ENCODE measurements at regions not wholly inside any gene's neighbourhood (a gene's known extent, or its start where the extent isn't known, plus 50 kb on each side); places are given as distances from the start of the nearest gene placed in this dataset.

DNA sequence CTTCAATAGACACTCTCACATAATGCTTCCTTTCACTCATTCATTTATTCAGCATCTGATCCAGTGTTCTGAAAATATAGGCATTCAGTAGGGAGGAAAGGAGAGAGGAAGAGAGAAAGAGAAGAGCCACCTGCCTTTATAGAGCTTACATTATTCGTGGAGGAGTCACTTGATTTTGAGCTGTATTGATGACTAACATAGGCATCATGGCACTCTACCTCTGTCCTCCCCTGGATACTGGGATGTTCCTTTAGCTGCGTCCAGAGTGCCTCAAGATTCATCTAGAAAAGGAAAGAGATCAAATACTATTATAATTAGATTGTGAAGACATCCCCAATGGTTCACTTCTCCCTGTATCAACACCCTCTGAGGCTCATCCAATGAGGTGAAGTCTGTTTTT is 345.1 kb downstream of the SPATA31D1 start:
- TF ChIP-seq FOXM1 (IDR thresholded peaks at IDR 0.05; ENCODE audit: borderline replicate concordance, low read depth) (no peak), TEAD4 (IDR thresholded peaks at IDR 0.05) (no peak), CREB1 (IDR thresholded peaks at IDR 0.05; ENCODE audit: low read depth) (no peak), YY1 (IDR thresholded peaks at IDR 0.05; ENCODE audit: low read depth) (no peak), ZBTB7A (IDR thresholded peaks at IDR 0.05; ENCODE audit: low read depth) (no peak)
- TF ChIP-seq, protein P1, sequence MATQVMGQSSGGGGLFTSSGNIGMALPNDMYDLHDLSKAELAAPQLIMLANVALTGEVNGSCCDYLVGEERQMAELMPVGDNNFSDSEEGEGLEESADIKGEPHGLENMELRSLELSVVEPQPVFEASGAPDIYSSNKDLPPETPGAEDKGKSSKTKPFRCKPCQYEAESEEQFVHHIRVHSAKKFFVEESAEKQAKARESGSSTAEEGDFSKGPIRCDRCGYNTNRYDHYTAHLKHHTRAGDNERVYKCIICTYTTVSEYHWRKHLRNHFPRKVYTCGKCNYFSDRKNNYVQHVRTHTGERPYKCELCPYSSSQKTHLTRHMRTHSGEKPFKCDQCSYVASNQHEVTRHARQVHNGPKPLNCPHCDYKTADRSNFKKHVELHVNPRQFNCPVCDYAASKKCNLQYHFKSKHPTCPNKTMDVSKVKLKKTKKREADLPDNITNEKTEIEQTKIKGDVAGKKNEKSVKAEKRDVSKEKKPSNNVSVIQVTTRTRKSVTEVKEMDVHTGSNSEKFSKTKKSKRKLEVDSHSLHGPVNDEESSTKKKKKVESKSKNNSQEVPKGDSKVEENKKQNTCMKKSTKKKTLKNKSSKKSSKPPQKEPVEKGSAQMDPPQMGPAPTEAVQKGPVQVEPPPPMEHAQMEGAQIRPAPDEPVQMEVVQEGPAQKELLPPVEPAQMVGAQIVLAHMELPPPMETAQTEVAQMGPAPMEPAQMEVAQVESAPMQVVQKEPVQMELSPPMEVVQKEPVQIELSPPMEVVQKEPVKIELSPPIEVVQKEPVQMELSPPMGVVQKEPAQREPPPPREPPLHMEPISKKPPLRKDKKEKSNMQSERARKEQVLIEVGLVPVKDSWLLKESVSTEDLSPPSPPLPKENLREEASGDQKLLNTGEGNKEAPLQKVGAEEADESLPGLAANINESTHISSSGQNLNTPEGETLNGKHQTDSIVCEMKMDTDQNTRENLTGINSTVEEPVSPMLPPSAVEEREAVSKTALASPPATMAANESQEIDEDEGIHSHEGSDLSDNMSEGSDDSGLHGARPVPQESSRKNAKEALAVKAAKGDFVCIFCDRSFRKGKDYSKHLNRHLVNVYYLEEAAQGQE (IDR thresholded peaks at IDR 0.05; ENCODE audit: low read depth): no peak

DNA sequence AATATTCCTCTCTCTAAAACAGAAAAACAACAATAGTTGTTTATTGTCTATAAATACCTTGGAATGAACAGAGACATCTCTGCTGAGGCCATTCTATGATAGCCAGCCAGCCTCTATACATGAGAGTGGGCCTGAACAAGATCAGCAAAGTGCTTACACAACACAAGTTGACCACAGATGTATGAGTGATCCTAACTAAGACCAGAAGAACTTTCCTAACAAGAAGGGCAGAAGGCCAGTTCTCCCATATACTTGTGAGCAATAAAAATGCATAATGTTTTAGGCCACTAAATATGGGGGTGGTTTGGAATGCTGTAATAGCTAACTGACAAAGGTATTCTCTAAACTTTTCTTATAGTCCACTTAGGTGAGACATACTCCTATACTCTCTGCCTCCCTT is 345.7 kb downstream of the SPATA31D1 start:
- TF ChIP-seq FOXM1 (IDR thresholded peaks at IDR 0.05; ENCODE audit: borderline replicate concordance, low read depth) (no peak), TCF12 (IDR thresholded peaks at IDR 0.05; ENCODE audit: low read depth) (no peak), RAD21 (IDR thresholded peaks at IDR 0.05; ENCODE audit: low read depth) (no peak), EP300 (IDR thresholded peaks at IDR 0.05; ENCODE audit: borderline replicate concordance) (no peak), CREB1 (IDR thresholded peaks at IDR 0.05; ENCODE audit: low read depth) (no peak), CEBPB (IDR thresholded peaks at IDR 0.05) (no peak), TAF1 (IDR thresholded peaks at IDR 0.05; ENCODE audit: low read depth) (no peak), NFIC (IDR thresholded peaks at IDR 0.05) (no peak), EGR1 (IDR thresholded peaks at IDR 0.05) (no peak), YY1 (IDR thresholded peaks at IDR 0.05; ENCODE audit: low read depth) (no peak), TEAD4 (IDR thresholded peaks at IDR 0.05) (no peak), ZBTB7A (IDR thresholded peaks at IDR 0.05; ENCODE audit: low read depth) (no peak)
- TF ChIP-seq, protein P2, sequence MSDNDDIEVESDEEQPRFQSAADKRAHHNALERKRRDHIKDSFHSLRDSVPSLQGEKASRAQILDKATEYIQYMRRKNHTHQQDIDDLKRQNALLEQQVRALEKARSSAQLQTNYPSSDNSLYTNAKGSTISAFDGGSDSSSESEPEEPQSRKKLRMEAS (IDR thresholded peaks at IDR 0.05): no peak
- TF ChIP-seq, protein P3, sequence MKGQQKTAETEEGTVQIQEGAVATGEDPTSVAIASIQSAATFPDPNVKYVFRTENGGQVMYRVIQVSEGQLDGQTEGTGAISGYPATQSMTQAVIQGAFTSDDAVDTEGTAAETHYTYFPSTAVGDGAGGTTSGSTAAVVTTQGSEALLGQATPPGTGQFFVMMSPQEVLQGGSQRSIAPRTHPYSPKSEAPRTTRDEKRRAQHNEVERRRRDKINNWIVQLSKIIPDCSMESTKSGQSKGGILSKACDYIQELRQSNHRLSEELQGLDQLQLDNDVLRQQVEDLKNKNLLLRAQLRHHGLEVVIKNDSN (IDR thresholded peaks at IDR 0.05): no peak
- TF ChIP-seq, protein P1 (IDR thresholded peaks at IDR 0.05; ENCODE audit: low read depth): no peak

DNA sequence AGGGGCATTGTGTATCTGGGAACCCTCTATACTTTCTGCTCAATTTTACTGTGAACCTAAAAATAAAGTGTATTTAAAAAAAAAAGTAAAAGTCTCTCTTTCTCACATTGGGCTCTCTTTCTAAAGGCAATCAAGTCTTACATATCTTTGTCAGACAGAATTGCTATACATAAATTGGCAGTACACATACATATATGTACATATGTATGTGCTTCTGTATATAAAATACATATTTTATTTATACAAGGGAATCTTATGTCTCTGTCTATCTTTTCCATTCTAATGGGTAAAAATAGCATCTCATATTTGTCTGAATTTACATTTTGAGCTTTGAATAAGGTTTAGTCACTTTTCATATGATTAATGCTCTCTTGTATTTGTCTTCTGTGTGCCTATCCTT is 348.8 kb downstream of the SPATA31D1 start:
- TF ChIP-seq, protein P3 (IDR thresholded peaks at IDR 0.05): no peak
- TF ChIP-seq, protein P2 (IDR thresholded peaks at IDR 0.05): no peak
- TF ChIP-seq, protein P1 (IDR thresholded peaks at IDR 0.05; ENCODE audit: low read depth): no peak
- no peak for TF ChIP-seq CEBPB (IDR thresholded peaks at IDR 0.05)
- TF ChIP-seq YY1 (IDR thresholded peaks at IDR 0.05; ENCODE audit: low read depth): no peak
- no peak for TF ChIP-seq NFIC (IDR thresholded peaks at IDR 0.05)
- no peak for TF ChIP-seq FOXM1 (IDR thresholded peaks at IDR 0.05; ENCODE audit: borderline replicate concordance, low read depth)
- no peak for TF ChIP-seq RAD21 (IDR thresholded peaks at IDR 0.05; ENCODE audit: low read depth)
- TF ChIP-seq EP300 (IDR thresholded peaks at IDR 0.05; ENCODE audit: borderline replicate concordance): no peak
- no peak for TF ChIP-seq ZBTB7A (IDR thresholded peaks at IDR 0.05; ENCODE audit: low read depth)
- TF ChIP-seq CREB1 (IDR thresholded peaks at IDR 0.05; ENCODE audit: low read depth): no peak
- no peak for TF ChIP-seq TCF12 (IDR thresholded peaks at IDR 0.05; ENCODE audit: low read depth)
- TF ChIP-seq TAF1 (IDR thresholded peaks at IDR 0.05; ENCODE audit: low read depth): no peak
- TF ChIP-seq EGR1 (IDR thresholded peaks at IDR 0.05): no peak

DNA sequence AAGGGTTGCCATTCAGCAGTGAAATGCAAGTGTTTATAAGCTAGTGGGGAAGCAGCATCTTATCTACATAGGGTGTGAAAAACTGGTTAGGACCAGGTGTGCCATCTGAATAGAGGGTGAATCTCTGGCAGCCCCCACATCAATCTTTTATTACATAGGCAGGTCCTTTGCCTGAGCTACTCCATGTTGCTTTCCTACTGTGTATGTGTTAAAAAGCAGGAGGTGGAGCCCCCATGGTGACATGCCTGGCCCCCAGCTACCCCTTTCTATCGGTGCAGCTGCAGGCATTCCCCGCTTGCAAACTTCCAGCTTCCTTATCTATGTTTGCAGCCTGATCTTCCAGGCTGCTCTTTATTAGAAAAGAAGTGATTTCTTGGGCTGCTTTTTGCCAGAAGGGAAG is 353.5 kb downstream of the SPATA31D1 start:
- no peak for TF ChIP-seq YY1 (IDR thresholded peaks at IDR 0.05; ENCODE audit: low read depth)
- TF ChIP-seq EGR1 (IDR thresholded peaks at IDR 0.05): no peak
- TF ChIP-seq EP300 (IDR thresholded peaks at IDR 0.05; ENCODE audit: borderline replicate concordance): no peak
- no peak for TF ChIP-seq TEAD4 (IDR thresholded peaks at IDR 0.05)
- TF ChIP-seq RAD21 (IDR thresholded peaks at IDR 0.05; ENCODE audit: low read depth): no peak
- no peak for TF ChIP-seq ZBTB7A (IDR thresholded peaks at IDR 0.05; ENCODE audit: low read depth)
- no peak for TF ChIP-seq FOXM1 (IDR thresholded peaks at IDR 0.05; ENCODE audit: borderline replicate concordance, low read depth)
- TF ChIP-seq CEBPB (IDR thresholded peaks at IDR 0.05): no peak

Measured in Ishikawa (cell line).